Lower lobe of right lung (tissue), 2 donors: ENCODE measurements at regions not wholly inside any gene's neighbourhood (a gene's known extent, or its start where the extent isn't known, plus 50 kb on each side); places are given as distances from the start of the nearest gene placed in this dataset.

Source experiments
- ATAC-seq, 2 donors: fragments of 200-7000 bp; cut with Tn5 transposase; one replicate each; pipeline ENCODE4 v1.9.1; 2020 to 2022; ENCODE audit warnings: mild to moderate bottlenecking in 2 of 2, moderate library complexity in 2 of 2
- DNase-seq: peaks from one replicate; pipeline ENCODE4 v3.0.0-alpha.2; 2020
- H3K27ac ChIP-seq: fragments of 200-600 bp; one replicate; pipeline ENCODE4 v1.8.0; 2022
- H3K27me3 ChIP-seq: fragments of 200-600 bp; one replicate; pipeline ENCODE4 v1.8.0; 2022; ENCODE audit warnings: low read depth
- H3K36me3 ChIP-seq: fragments of 200-600 bp; one replicate; pipeline ENCODE4 v1.8.0; 2022; ENCODE audit warnings: mild to moderate bottlenecking
- H3K4me1 ChIP-seq: fragments of 200-600 bp; one replicate; pipeline ENCODE4 v1.8.0; 2022
- H3K4me3 ChIP-seq: fragments of 200-600 bp; one replicate; pipeline ENCODE4 v1.8.0; 2022; ENCODE audit warnings: mild to moderate bottlenecking
- H3K9me3 ChIP-seq: fragments of 200-600 bp; one replicate; pipeline ENCODE4 v1.8.0; 2022
- CTCF ChIP-seq: fragments of 200-600 bp; IDR thresholded peaks from one replicate; pipeline ENCODE4 v1.8.0; 2022; ENCODE audit warnings: antibody characterized with exemption, mild to moderate bottlenecking
- intact Hi-C: fragments of 100-400 bp; cut with DNase I; formaldehyde crosslinking; loops from one replicate; pipeline ENCODE4 v1.11.0; 2022
- donor health status: DM: no; HTN: yes; CAD: no; lungs with severe emphysema.

DNA sequence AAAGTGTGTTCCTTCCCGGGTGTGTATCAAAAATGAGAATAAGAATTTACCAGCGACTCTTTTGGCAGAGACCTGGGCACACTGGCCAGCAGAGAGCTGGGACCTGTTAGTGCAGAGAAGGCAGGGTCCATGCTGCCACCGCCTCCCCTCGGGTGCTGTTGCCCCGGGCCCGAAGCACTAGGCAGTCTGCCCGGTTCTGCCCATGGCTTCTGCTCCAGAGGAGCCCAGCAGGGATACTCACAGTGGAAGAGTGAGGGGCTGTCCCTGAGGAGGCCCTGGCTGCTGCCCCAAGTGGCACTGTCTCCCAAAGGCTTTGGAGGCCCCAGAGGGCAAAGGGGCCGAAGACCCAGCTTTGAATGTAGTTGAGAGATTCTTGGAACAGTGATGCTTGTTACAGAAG lies 80.5 kb downstream of the MIS18A start:
- TF ChIP-seq CTCF = no peak
- Histone ChIP-seq H3K27me3 (no peaks in the 10 kb centered on the region), H3K36me3 (no peaks in the 10 kb centered on the region), H3K9me3 (no peaks in the 10 kb centered on the region), H3K4me1 (no peaks in the 10 kb centered on the region), H3K27ac (no peak overlapping the region), H3K4me3 (no peak overlapping the region)
- ATAC-seq (no peak), DNase-seq (no peak)
- intact Hi-C loops = no loop called here

- Histone ChIP-seq H3K27me3 (no peaks in the 10 kb centered on the region), H3K4me1 (no peaks in the 10 kb centered on the region), H3K4me3 (no peak overlapping the region), H3K9me3 (no peaks in the 10 kb centered on the region), H3K36me3 (no peaks in the 10 kb centered on the region), H3K27ac (no peak overlapping the region)
- intact Hi-C loops = no loop called here
- no peak for TF ChIP-seq CTCF
- no peak for ATAC-seq
- no peak for DNase-seq
Observed at GRCh38 chr21:32197896-32198295, 81.0 kb downstream of the MIS18A start.

GRCh38 chr21:32196001-32196400 lies 82.8 kb downstream of the MIS18A start:
- DNase-seq (no peak), ATAC-seq (no peak)
- no peak overlapping the region for H3K4me3 ChIP-seq
- no peaks in the 10 kb centered on the region for H3K27me3 ChIP-seq
- H3K4me1 ChIP-seq = no peaks in the 10 kb centered on the region
- intact Hi-C loops = no loop called here
- H3K36me3 ChIP-seq = no peaks in the 10 kb centered on the region
- no peaks in the 10 kb centered on the region for H3K9me3 ChIP-seq
- no peak overlapping the region for H3K27ac ChIP-seq
- no peak for TF ChIP-seq CTCF

DNA sequence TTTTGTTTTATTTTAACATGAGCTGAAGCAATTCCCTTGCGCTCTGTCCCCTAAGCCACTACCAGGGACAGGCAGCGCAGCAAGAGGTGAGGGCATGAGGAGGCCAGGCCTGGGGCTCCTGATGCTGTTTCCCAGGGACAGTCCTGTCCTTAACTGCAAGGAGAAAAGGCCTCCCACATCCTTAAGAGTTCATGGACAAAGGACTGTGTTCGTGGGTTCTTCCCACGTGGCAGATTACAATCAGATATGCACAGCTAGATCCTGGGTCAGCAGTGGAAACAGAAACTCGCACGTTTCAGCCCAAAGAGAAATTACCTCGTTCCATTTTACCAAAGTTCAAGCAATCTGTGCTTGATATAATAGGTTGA lies 85.8 kb downstream of the MIS18A start:
- H3K9me3 ChIP-seq = no peaks in the 10 kb centered on the region
- H3K36me3 ChIP-seq = no peaks in the 10 kb centered on the region
- no peaks in the 10 kb centered on the region for H3K27me3 ChIP-seq
- ATAC-seq (no peak), DNase-seq (no peak)
- intact Hi-C loops = no loop called here
- H3K4me1 ChIP-seq = no peaks in the 10 kb centered on the region
- TF ChIP-seq CTCF = no peak
- no peak overlapping the region for H3K27ac ChIP-seq
- no peak overlapping the region for H3K4me3 ChIP-seq

DNA sequence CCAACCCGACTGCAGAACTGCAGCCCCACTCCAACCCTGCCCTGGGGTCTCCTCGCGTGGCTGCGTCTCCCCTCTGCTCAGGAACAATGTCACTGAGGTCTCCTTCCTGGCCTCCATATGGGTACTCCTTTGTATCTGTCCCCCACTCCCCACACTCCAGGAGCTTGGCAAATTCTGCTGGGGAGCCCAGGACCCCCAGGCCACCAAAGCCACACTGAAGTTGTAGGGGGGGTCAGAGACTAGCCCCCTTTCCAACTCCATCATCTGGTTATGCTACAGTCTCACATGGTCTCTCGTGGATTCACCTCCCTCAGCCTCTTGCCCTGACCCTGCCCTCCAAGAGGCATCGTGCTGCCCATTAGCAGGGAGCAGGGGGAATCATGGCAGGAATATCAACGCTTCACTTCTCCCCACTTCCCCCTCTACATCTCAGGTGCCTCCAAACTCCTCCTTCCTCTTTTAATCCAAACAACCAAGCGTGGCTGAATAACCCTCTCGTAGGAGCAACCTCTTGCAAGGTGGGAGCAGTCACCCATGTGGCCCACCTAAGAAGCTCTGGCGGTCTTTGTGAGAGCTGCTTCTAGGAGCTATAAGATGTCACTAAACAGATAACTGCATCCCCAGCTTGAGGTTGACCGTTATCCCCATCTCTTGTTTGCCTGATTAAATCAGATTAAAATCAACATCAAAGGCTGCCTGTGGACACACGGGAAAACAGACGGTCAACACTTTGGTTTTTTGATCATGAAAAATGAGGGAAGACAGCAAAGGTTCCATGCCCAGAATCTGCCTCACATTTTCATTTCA lies 86.4 kb downstream of the MIS18A start:
- DNase-seq (no peak), ATAC-seq (no peak)
- no peaks in the 10 kb centered on the region for H3K9me3 ChIP-seq
- no peak overlapping the region for H3K27ac ChIP-seq
- intact Hi-C loops = no loop called here
- no peaks in the 10 kb centered on the region for H3K4me1 ChIP-seq
- no peak overlapping the region for H3K4me3 ChIP-seq
- TF ChIP-seq CTCF = no peak
- H3K27me3 ChIP-seq = no peaks in the 10 kb centered on the region
- no peaks in the 10 kb centered on the region for H3K36me3 ChIP-seq
